HG02973 (cell line): ENCODE measurements at regions not wholly inside any gene's neighbourhood (a gene's known extent, or its start where the extent isn't known, plus 50 kb on each side); places are given as distances from the start of the nearest gene placed in this dataset.

Experiments used
- ATAC-seq: cut with Tn5 transposase; IDR thresholded peaks from one replicate; pipeline ENCODE4 v1.9.1; 2021; ENCODE audit warnings: moderate library complexity; ENCODE audit not compliant: unreplicated experiment

GRCh38 chr2:43023791-43024514 lies 202.5 kb downstream of the ZFP36L2 start:
- ATAC-seq = no peak

GRCh38 chr2:43022896-43023295 lies 203.5 kb downstream of the ZFP36L2 start:
- ATAC-seq = no peak

- no peak for ATAC-seq
These were observed 204.5 kb downstream of the ZFP36L2 start for GRCh38 chr2:43021791-43022509.

- ATAC-seq = no peak
These were observed 205.3 kb downstream of the ZFP36L2 start for GRCh38 chr2:43020990-43021669.

GRCh38 chr2:43020296-43020695 lies 206.1 kb downstream of the ZFP36L2 start:
- ATAC-seq = no peak

- ATAC-seq = no peak
These were observed 206.7 kb downstream of the ZFP36L2 start for GRCh38 chr2:43019536-43020183.

GRCh38 chr2:43019025-43019367 lies 207.4 kb downstream of the ZFP36L2 start:
- ATAC-seq = no peak

- ATAC-seq = no peak
These were observed 208.0 kb downstream of the ZFP36L2 start for GRCh38 chr2:43018179-43019024.

- no peak for ATAC-seq
These were observed 212.5 kb downstream of the ZFP36L2 start for GRCh38 chr2:43013821-43014345.

- no peak for ATAC-seq
These were observed 213.4 kb downstream of the ZFP36L2 start for GRCh38 chr2:43012966-43013365.

- no peak for ATAC-seq
These were observed 215.3 kb downstream of the ZFP36L2 start for GRCh38 chr2:43011158-43011491.

GRCh38 chr2:43010438-43011157 lies 215.8 kb downstream of the ZFP36L2 start:
- ATAC-seq = no peak

GRCh38 chr2:43009448-43009847 lies 217.0 kb downstream of the ZFP36L2 start:
- ATAC-seq = no peak

- no peak for ATAC-seq
These were observed 216.0 kb upstream of the HAAO start for GRCh38 chr2:43008388-43008787.

- no peak for ATAC-seq
These were observed 215.5 kb upstream of the HAAO start for GRCh38 chr2:43007901-43008300.

- ATAC-seq = no peak
These were observed 214.6 kb upstream of the HAAO start for GRCh38 chr2:43006834-43007543.

GRCh38 chr2:43005975-43006833 lies 213.8 kb upstream of the HAAO start:
- ATAC-seq = no peak

- ATAC-seq = no peak
These were observed 213.0 kb upstream of the HAAO start for GRCh38 chr2:43005245-43005974.
